Endothelial cell of umbilical vein (primary cell): ENCODE measurements at regions not wholly inside any gene's neighbourhood (a gene's known extent, or its start where the extent isn't known, plus 50 kb on each side); places are given as distances from the start of the nearest gene placed in this dataset.

ENCODE experiments used
- BruUV-seq: library from RNA; stranded (reverse); fragments of 400-500 nt; replicated peaks from 2 replicates; lab custom pipeline; 2021; lab: Mats Ljungman, UMichigan
- CTCF ChIA-PET: fragments of 300-600, 350-600 bp; sonication (Branson Sonifier 250); formaldehyde crosslinking; loops from one replicate; lab custom pipeline; 2021; ENCODE audit warnings: antibody characterized with exemption, inconsistent platforms; lab: Charles Lee
- POLR2A ChIA-PET: fragments of 300-600, 350-600 bp; sonication (Branson Sonifier 250); formaldehyde crosslinking; loops from one replicate; lab custom pipeline; 2021; ENCODE audit warnings: antibody characterized with exemption, inconsistent platforms; lab: Charles Lee
- DNase-seq: peaks from one replicate; pipeline ENCODE4 v3.0.0-alpha.2; 2011; ENCODE audit warnings: low read depth, low spot score
- FAIRE-seq: peaks from 2 replicates; lab custom pipeline; 2011; peaks lifted over from hg19 to GRCh38; lab: Jason Lieb, UNC
- H2AFZ ChIP-seq: 2 replicates; pipeline ENCODE4 v1.6.0; 2012; ENCODE audit warnings: low read depth, low read length, control low read depth, inconsistent platforms
- H3K27ac ChIP-seq: 2 replicates; pipeline ENCODE4 v1.5.1; 2011; ENCODE audit warnings: low read depth, mild to moderate bottlenecking, control low read depth, low read length, moderate library complexity; ENCODE audit not compliant: insufficient read depth
- H3K27me3 ChIP-seq, 2 experiments: 2 replicates each; pipeline versions ENCODE4 v1.6.0 to v1.6.1; 2011; ENCODE audit warnings: low read length in 2 of 2, mixed read lengths in 1 of 2; ENCODE audit not compliant: control insufficient read depth in 2 of 2, insufficient read depth in 2 of 2
- H3K36me3 ChIP-seq, 2 experiments: 2 replicates in 1 of 2; 3 replicates in 1 of 2; pipeline ENCODE4 v1.5.1; 2011; ENCODE audit warnings: low read length in 2 of 2, mild to moderate bottlenecking in 1 of 2, moderate library complexity in 1 of 2; ENCODE audit not compliant: control insufficient read depth in 2 of 2, insufficient read depth in 2 of 2; ENCODE audit errors: extremely low read depth in 1 of 2
- H3K4me1 ChIP-seq: 3 replicates; pipeline ENCODE4 v1.5.1; 2011; ENCODE audit warnings: mild to moderate bottlenecking, low read length; ENCODE audit not compliant: control insufficient read depth, insufficient read depth; ENCODE audit errors: extremely low read depth
- H3K4me2 ChIP-seq: 2 replicates; pipeline ENCODE4 v1.6.1; 2011; ENCODE audit warnings: low read length, control low read depth, mixed read lengths; ENCODE audit not compliant: insufficient read depth
- H3K4me3 ChIP-seq, 3 experiments: fragments of 200-600 bp in 1 of 3; sonication (generic), shearing (Covaris generic) in 1 of 3; replicated peaks in 1 of 3; 2 replicates each; pipeline ENCODE4 v1.5.1; 2011 to 2016; ENCODE audit warnings: control low read depth in 3 of 3, low read length in 3 of 3, mild to moderate bottlenecking in 2 of 3, inconsistent platforms in 1 of 3, low read depth in 1 of 3, moderate library complexity in 1 of 3; ENCODE audit not compliant: insufficient read depth in 1 of 3
- H3K79me2 ChIP-seq: 2 replicates; pipeline ENCODE4 v1.6.0; 2012; ENCODE audit warnings: low read length, inconsistent platforms; ENCODE audit not compliant: control insufficient read depth, insufficient read depth
- H3K9ac ChIP-seq: replicated peaks from 2 replicates; pipeline ENCODE3; 2011; ENCODE audit warnings: low read length, control low read depth; ENCODE audit not compliant: insufficient read depth; ENCODE audit errors: extremely low read depth
- H3K9me1 ChIP-seq: replicated peaks from 3 replicates; pipeline ENCODE4 v1.6.0; 2011; ENCODE audit warnings: mild to moderate bottlenecking, low read length; ENCODE audit not compliant: control insufficient read depth, insufficient read depth; ENCODE audit errors: extremely low read depth
- H3K9me3 ChIP-seq: replicated peaks from 2 replicates; pipeline ENCODE4 v1.5.1; 2012; ENCODE audit warnings: low read length, inconsistent platforms; ENCODE audit not compliant: control insufficient read depth, insufficient read depth
- H4K20me1 ChIP-seq: replicated peaks from 2 replicates; pipeline ENCODE3; 2011; ENCODE audit warnings: mild to moderate bottlenecking, low read length; ENCODE audit not compliant: control insufficient read depth, insufficient read depth; ENCODE audit errors: extremely low read depth
- CTCF ChIP-seq, 2 donors: IDR thresholded peaks; 1 replicate in 1 of 2; 2 replicates in 1 of 2; pipeline ENCODE4 v1.5.1; 2011; ENCODE audit warnings: low read length in 2 of 2, mild to moderate bottlenecking in 2 of 2, moderate library complexity in 2 of 2, control low read depth in 1 of 2, inconsistent platforms in 1 of 2, low read depth in 1 of 2; ENCODE audit not compliant: insufficient read depth in 1 of 2; ENCODE audit errors: extremely low read depth in 1 of 2
- EZH2 ChIP-seq: IDR thresholded peaks from 2 replicates; pipeline ENCODE4 v1.6.1; 2012; ENCODE audit warnings: borderline replicate concordance, low read depth, mild to moderate bottlenecking, moderate library complexity, low read length, inconsistent platforms; ENCODE audit not compliant: severe bottlenecking
- FOS ChIP-seq: IDR thresholded peaks from 2 replicates; pipeline ENCODE4 v1.6.1; 2011; ENCODE audit warnings: mild to moderate bottlenecking, low read length, moderate library complexity, borderline replicate concordance; ENCODE audit not compliant: insufficient read depth
- GATA2 ChIP-seq: IDR thresholded peaks from 2 replicates; pipeline ENCODE4 v1.7.0; 2011; ENCODE audit warnings: low read depth, mild to moderate bottlenecking, moderate library complexity, mixed read lengths, low read length; ENCODE audit not compliant: insufficient read length, insufficient read depth
- JUN ChIP-seq: IDR thresholded peaks from 2 replicates; pipeline ENCODE4 v1.6.1; 2011; ENCODE audit warnings: borderline replicate concordance, low read depth; ENCODE audit not compliant: insufficient read length, insufficient read depth
- MAX ChIP-seq: IDR thresholded peaks from 2 replicates; pipeline ENCODE4 v1.6.1; 2011; ENCODE audit not compliant: insufficient read depth, insufficient read length
- MYC ChIP-seq: IDR thresholded peaks from one replicate; pipeline ENCODE4 v1.6.1; 2011; ENCODE audit warnings: mild to moderate bottlenecking, low read depth, low read length
- POLR2A ChIP-seq: IDR thresholded peaks from 2 replicates; pipeline ENCODE4 v1.6.1; 2012; ENCODE audit warnings: low read depth, mild to moderate bottlenecking, control low read depth, low read length
- POLR2AphosphoS5 ChIP-seq: IDR thresholded peaks from 2 replicates; pipeline ENCODE4 v1.6.1; 2012; ENCODE audit warnings: low read depth, mild to moderate bottlenecking, control low read depth, low read length, moderate library complexity; ENCODE audit not compliant: insufficient read depth
- dilution Hi-C: fragments of 300-500 bp; cut with MboI; formaldehyde crosslinking; loops from one replicate; pipeline ENCODE4 v1.15.0; 2019; ENCODE audit warnings: low sequenced_read_pairs; ENCODE audit not compliant: extremely low pct_ligation_motif_present
- intact Hi-C: fragments of 100-400 bp; cut with micrococcal nuclease; formaldehyde crosslinking; loops from one replicate; pipeline ENCODE4 v1.10.0; 2022

GRCh38 chr7:16040346-16040745, 353.9 kb upstream of the MEOX2 start:
- Histone ChIP-seq H3K4me1 (no peaks in the 10 kb centered on the region), H3K27ac (no peak overlapping the region), H3K4me3 (no peak overlapping the region), H3K79me2 (no peaks in the 10 kb centered on the region), H3K9me1 (no peaks in the 10 kb centered on the region), H3K9ac (no peak overlapping the region), H4K20me1 (no peaks in the 10 kb centered on the region), H3K27me3 (no peaks in the 10 kb centered on the region), H3K9me3 (no peaks in the 10 kb centered on the region), H2AFZ (no peak overlapping the region), H3K36me3 (no peaks in the 10 kb centered on the region), H3K4me2 (no peak overlapping the region)
- ChIA-PET CTCF (interaction anchor here (1.4 kb wide), 1 partner anchor 9 kb away, joined by 6 read pairs; no protein-coding TSS in a partner anchor), POLR2A (no interaction called here)
- no peak for DNase-seq
- BruUV-seq, result no TSS peak
- dilution Hi-C loops (no loop called here), intact Hi-C loops (no loop called here)
- no peak for TF ChIP-seq POLR2AphosphoS5
- no peak for TF ChIP-seq CTCF (IDR thresholded peaks at IDR 0.05; ENCODE audit: extremely low read depth in 1 of 2, insufficient read depth in 1 of 2, low read depth in 1 of 2, low read length in 2 of 2)
- no peak for TF ChIP-seq FOS
- no peak for TF ChIP-seq EZH2
- no peak for TF ChIP-seq JUN
- no peak for TF ChIP-seq GATA2
- TF ChIP-seq POLR2A, result no peak
- TF ChIP-seq MYC, result no peak
- TF ChIP-seq MAX, result no peak
- no peak for FAIRE-seq
